Stimulated activated CD8-positive, alpha-beta memory T cell treated with anti-CD3 and anti-CD28 coated beads, Interleukin-4, amount 100 ng/mL, for 4 hours (primary cell): ENCODE measurements at regions not wholly inside any gene's neighbourhood (a gene's known extent, or its start where the extent isn't known, plus 50 kb on each side); places are given as distances from the start of the nearest gene placed in this dataset.

Experiments used
- DNase-seq, 2 donors: peaks; one replicate each; pipeline ENCODE4 v3.0.0-alpha.2; 2020; ENCODE audit warnings: low read depth in 2 of 2, low spot score in 1 of 2

- no peak for DNase-seq
Observed at GRCh38 chr3:30204126-30204525, 402.3 kb upstream of the TGFBR2 start.

DNA sequence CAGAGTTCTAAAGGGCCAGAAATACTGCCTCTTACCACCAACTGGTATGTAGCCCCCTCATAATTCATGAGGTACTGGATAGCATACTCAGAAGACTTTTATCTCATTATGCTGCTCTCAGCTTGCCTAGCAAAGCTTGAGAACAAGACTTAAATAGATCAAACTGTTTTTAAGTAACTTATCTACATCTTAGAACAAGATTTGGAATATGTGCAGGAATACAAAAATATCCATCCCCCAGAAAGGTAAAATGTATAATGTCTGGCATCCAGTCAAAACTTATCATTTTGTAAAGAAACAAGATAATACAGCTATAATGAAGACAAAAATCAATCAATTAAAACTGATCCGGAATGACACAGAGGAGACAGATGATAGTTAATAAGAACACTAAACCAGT is 400.4 kb upstream of the TGFBR2 start:
- no peak for DNase-seq

- no peak for DNase-seq
Observed at GRCh38 chr3:30221619-30222018, 384.8 kb upstream of the TGFBR2 start.

GRCh38 chr3:30222441-30222840 is 384.0 kb upstream of the TGFBR2 start:
- DNase-seq, result no peak

- no peak for DNase-seq
Observed at GRCh38 chr3:30225021-30225420, 381.4 kb upstream of the TGFBR2 start.

- no peak for DNase-seq
Observed at GRCh38 chr3:30226601-30227151, 379.7 kb upstream of the TGFBR2 start.

DNA sequence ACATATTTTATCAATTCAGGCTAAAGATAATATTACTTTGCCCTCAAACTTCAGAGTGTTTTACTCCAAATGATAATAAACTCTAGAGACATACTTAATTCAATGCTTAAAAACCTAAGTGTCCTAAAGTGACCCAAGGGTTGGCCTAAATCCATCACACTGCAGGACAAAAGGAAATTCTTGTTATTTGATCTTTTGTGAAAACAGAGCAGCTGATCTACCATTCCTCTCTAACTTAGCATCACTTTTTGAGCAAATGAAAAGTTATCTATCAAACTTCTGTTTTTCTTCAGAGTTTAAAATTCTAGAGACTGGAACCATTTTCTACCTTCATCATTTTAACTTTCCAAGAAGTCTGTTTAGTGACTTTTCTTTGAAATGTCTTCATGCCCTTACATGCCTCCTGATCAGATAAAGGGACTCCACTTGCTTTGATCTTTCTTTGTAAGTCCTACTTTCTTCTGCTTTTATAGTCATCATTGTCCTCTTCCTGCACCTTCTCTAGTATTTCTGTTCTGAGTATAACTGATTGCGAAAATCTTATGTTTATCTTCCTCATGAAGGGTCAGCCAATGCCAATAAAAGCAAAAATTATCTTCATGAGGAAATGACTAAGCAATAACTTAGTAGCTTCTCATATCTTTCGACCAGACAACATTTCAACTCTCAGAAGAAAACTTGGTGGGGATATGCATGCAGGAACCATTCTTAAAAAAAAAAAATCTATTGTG is 378.7 kb upstream of the TGFBR2 start:
- no peak for DNase-seq

DNA sequence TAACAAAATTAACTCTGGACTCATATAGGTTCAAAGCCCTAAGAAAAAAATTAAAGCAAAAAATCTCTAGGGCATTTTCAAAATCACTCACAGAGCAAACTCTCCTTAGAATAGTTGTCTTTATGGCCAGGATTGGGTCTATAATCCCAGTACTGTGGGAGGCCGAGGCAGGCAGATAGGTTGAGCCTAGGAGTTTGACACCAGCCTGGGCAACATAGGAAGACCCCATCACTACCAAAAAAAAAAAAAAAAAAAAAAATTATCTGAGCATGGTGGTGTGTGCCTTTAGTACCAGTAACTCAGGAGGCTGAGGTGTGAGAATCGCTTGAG is 378.1 kb upstream of the TGFBR2 start:
- no peak for DNase-seq

- no peak for DNase-seq
Observed at GRCh38 chr3:30231277-30232141, 374.9 kb upstream of the TGFBR2 start.

- DNase-seq, result no peak
Observed at GRCh38 chr3:30232142-30232541, 374.3 kb upstream of the TGFBR2 start.

DNA sequence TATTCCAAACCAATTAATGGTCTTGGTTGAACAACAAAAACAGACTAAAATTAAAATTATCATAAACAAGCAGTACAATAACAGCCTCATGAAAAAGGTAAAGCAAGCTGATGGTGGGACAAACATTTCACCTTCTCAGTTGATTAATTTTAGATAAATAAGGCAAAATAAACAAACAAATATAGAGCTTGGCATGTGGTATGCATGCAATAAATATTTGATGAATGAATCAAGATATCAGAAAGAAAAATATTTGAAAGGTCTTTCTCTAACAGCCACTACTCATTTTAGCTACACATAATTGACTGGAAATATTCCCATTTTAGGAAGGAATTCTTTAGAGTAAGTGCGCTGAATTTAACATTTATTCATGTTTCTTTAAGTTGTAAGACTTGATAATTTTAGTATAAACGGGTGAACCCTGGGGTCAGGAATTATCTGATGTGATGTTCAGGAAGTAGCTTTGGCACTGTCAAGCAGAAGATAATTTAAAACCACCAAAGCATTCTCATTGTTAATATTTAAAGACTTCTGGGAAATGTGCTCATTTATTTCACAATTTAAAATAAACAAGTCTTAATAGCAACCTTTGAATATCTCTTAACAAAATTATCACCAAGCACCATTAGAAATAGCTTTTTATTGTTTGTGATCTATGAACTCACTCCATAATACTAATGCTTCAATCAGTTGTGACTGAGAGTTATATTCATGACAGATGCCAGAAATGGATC is 372.3 kb upstream of the TGFBR2 start:
- DNase-seq, result no peak

- DNase-seq, result no peak
Observed at GRCh38 chr3:30236011-30236410, 370.4 kb upstream of the TGFBR2 start.

DNA sequence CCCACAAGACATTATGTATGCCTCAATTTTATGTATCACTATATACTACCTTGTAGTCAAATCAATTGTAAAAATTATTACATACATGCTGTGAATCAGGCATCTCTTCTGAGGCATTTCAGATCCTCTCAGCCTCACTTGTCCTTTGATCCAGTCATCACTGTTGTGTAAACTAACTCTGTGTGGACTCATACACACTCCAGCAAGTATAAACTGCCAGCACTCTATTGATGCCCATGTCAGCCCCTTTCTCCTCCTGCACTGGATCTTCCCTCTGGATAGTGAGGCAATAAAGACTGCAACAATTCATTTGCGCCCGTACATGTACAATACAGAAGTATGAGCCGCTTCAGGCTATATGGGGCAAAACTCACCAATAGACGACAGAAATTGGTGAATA is 364.7 kb upstream of the TGFBR2 start:
- DNase-seq, result no peak

DNA sequence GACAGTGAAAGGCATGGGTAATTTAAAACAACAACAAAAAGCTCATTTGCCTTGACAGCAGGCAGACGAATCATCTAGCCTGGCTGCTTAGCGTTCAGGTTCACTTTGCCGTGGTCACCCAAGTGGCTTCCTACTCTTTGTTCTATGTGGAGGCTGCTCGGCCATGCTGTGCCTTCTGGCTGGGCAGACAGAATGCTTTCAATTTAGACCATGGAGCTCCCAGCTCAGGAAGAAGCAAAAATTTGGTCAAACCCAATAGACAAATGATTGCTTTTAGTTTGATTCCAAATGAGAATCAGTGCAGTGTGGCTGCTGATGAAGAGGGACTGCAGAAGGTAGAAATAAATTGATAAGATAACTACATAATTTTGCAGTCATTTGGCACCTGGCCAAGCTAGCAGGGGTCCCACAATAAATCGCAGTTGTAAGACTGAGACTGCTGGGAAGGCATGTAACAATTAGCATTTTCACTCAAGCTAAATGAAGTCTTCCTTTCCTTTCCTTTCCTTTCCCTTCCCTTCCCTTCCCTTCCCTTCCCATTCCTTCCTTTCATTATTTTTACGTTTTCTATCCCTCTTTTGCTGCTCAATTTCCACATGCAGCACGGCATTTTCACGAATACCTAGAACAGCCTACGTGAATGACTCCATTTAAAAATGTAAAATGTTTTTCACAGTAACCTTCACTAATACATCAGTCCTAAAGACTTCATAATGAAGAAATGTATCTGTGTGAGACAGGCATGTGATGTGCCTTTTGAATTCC is 360.4 kb upstream of the TGFBR2 start:
- no peak for DNase-seq

- no peak for DNase-seq
Observed at GRCh38 chr3:30248423-30248822, 358.0 kb upstream of the TGFBR2 start.

GRCh38 chr3:30252474-30252873 is 353.9 kb upstream of the TGFBR2 start:
- DNase-seq, result no peak

GRCh38 chr3:30253832-30254231 is 352.6 kb upstream of the TGFBR2 start:
- no peak for DNase-seq

DNA sequence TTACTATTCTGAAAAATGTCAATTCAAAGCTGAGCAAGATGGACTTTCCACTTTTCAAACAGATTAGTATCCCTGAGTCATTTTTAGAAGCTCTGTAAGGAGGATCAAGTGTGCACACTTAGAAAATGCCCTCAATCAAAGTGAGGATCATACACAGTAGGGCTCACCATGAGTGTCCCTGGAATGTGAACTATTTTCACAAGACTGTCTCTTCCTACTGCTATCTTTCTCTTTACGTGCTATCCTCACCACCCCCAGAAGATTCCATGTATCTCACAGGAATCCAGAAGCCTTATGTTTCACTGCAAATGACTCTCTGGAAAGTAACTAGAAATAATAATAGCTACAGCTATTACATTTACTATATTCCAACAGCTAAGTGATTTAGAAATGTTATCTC is 349.9 kb upstream of the TGFBR2 start:
- no peak for DNase-seq

- DNase-seq, result no peak
Observed at GRCh38 chr3:30258426-30259392, 347.7 kb upstream of the TGFBR2 start.

DNA sequence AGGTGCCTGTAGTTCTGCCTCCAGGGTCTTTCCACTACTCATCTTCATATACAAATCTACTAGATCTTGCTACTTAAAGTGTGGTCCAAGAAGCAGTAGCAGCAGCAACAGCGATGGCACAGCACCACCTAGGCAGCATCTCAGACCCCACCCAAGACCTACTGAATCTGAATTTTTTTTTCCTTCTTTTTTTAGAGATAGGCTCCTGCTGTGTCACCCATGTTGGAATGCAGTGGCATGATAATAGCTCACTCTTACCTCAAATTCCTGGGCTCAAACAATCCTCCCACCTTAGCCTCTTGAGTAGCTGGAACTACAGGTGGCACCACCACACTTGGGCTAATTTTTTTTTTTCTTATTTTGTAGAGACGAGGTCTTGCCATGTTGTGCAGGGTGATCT is 346.7 kb upstream of the TGFBR2 start:
- no peak for DNase-seq
